Limb (tissue), 2 donors: ENCODE measurements at regions not wholly inside any gene's neighbourhood (a gene's known extent, or its start where the extent isn't known, plus 50 kb on each side); places are given as distances from the start of the nearest gene placed in this dataset.
"Not testable (repeated sequence)": the region's sequence is repeated elsewhere in the genome, so short reads cannot be mapped to it uniquely, and the experiment has no call there.

ENCODE experiments used
- DNase-seq, 2 donors: peaks; one replicate each; pipeline ENCODE4 v3.0.0-alpha.2; 2016; ENCODE audit errors: extremely low spot score in 2 of 2

DNA sequence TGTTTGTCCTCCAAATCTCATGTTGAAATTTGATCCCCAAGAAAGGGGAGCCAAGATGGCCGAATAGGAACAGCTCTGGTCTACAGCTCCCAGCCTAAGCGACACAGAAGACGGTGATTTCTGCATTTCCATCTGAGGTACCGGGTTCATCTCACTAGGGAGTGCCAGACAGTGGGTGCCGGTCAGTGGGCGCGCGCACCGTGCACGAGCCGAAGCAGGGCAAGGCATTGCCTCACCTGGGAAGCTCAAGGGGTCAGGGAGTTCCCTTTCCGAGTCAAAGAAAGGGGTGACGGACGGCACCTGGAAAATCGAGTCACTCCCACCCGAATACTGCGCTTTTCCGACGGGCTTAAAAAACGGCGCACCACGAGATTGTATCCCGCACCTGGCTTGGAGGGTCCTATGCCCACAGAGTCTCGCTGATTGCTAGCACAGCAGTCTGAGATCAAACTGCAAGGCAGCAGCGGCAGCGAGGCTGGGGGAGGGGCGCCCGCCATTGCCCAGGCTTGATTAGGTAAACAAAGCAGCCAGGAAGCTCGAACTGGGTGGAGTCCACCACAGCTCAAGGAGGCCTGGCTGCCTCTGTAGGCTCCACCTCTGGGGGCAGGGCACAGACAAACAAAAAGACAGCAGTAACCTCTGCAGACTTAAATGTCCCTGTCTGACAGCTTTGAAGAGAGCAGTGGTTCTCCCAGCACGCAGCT is 493.6 kb downstream of the KLF12 start:
- not testable (repeated sequence) for DNase-seq

DNA sequence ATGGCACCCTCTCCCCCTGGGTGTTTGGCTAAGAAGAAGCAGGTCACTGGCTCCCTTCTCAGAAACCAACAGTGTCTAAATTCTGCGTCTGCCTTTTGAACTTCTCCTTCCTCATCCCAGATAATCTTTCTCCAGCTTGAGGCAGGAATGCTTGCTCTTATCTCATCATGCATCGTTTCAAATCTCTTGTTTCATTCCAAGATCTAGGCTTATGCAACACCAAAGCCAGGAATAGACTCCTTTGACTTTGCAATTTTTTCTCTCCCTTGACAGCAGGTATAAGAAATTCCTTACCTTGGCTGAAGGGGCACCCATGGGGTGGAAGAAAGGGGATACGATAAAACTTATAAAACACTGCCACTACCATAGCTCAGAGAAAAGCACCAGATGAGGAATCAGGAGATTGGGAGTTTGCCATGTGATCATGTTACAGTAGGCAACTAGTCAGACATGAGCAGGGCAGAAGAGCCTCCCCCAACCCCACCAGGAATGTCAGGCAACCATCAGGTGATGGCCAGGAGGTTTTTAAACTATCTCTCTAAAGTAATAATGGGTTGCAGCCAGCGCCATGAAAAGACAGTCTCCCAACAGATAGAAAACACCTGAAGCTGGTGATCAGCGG is 498.9 kb downstream of the KLF12 start:
- no peak for DNase-seq

DNA sequence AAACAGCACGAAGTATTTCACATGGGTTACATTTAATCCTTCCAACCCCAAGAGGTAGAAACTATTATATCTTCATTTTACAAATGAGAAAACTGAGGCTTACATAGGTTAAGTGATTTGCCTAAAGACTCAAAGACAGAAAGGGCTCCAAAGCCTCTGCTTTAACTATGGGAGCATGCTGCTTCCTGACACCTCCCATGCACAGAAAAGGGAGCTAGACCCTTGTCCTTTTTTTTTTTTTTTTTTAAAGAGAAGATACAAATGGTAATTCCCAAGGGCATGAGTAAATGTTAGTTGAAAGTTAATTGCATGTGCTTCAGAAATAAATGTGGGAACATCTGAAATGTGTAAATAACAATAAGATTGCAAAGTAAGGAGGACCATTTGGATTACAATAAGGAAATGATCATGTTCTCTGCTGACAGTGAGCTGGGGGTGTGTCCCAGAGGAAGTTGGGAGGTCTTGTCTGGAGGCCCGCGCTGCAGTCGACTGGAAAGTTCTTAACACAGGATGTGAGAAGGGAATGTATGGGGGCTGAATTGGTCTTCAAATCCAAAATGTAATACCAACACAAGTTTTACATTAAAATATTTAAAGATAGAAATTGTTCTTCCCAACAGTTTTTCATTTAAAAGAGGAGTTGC is 500.3 kb downstream of the KLF12 start:
- DNase-seq: peak in 1 of 2 donors; percentile 39

DNA sequence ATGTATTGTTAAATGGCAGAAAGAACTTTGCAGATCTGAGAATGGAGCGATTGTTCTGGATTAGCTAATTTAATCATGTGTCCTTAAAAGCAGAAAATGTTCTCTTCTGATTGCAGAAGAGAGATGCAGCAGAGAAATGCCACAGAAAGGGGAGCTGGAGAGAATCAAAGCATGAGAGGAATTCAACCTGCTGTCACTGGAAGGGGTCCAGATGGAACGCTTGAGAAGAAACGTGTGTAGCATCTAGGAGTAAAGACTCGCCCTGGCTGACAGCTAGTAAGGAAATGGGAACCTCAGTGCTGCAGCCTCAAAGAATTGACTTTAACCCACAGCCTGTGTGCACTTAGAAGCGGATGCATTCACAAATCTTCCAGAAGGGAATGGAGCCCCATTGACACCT is 502.8 kb downstream of the KLF12 start:
- DNase-seq: no peak

DNA sequence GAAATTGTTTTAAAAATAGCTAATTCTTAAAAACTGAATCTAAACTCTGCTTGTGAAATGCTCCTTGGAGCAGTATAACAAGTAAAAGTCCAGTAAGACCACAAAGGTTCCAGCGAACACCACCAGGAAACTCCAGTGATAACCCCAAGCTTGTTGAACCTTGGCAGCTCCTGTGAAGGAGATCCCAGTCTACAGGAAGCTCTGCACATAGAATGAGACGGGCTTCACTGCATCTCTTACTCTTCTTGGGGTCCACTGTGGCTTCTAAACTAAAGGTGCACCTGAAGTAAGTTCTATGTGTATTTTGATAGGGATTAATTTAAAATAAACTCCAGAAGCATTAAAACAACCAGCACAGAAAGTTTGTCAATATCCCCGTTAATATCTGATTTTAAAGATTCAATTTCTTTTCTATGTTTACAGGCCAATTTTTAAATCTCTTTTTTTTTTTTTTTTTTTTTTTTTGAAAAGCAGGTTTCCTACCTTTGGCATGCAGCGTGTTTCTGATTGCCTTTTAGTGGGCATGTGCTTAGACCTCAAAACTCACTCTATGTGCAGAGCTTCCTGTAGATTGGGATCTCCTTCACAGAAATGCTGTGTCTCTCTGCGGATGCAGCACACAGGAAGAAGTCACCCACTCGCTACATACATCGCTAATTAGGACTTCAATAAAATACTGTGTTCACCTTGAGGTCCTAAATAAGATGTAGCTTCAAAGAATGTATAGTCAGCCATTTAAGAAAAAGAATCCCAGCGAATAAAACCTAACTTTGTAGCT is 508.5 kb downstream of the KLF12 start:
- no peak for DNase-seq

DNA sequence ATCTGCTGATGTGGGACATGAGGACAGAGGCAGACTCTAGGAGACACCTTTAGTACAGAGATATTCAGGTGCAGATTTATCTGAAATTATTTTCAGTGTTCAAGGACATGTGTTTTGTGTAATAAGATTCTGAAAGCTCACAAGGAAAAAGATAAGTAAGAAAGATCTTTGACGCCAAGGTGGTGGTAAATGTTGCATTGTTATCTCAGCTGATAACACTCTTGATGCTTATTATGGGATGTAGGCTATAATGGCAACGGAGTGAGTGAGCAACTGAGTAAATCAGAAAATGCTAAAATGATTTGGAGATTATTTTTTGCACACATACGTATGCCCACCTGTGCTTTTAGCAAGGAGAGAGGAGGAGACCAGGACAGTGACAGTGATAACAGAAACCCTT is 510.9 kb downstream of the KLF12 start:
- no peak for DNase-seq

DNA sequence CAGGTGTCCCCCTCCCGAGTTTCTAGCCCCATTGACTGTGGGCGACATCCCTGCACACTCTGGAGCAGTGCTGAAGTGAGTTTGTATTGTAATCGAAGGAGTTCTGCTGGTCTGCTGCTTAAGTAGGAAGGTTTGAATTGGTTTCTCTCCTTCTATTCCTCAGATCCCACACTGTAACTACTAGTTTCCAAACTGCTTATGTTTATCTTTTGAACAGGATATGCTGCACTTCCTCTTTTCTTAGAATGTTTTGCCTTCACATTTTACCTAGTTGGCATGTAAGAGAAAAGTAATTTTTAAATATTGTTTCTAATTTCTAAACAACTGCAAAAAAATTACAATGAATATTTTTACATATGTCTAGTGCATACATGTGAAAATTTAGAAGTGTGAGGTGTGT is 511.8 kb downstream of the KLF12 start:
- DNase-seq: no peak

DNA sequence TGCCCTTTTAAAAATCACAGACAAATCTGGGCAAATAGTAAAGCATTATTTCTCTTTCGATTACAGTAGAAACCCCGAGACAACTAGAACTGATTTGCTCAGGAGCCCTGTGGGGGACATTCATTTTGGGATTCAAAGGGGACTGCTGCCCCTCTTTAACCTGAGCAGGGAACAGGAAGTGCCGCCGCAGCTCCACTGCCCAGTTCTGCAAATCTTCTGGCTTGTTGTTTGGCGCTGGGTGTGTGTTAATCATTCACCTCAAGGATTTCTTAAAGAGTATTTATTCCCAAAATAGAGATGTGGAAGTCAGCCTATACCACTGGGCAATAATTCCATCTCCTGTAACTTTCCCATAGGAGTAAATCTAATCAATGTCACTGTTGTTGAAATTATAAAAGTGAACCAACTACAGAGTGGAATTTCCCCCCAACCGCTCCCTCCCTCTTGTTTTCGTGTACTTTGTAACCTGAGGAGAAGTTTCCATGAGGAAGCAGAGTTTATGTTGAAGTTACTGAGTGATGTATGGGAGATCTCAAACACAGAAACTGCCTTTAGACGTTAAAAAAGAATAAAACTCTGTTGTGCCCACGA is 515.8 kb downstream of the KLF12 start:
- DNase-seq: peak in 1 of 2 donors; percentile 13

DNA sequence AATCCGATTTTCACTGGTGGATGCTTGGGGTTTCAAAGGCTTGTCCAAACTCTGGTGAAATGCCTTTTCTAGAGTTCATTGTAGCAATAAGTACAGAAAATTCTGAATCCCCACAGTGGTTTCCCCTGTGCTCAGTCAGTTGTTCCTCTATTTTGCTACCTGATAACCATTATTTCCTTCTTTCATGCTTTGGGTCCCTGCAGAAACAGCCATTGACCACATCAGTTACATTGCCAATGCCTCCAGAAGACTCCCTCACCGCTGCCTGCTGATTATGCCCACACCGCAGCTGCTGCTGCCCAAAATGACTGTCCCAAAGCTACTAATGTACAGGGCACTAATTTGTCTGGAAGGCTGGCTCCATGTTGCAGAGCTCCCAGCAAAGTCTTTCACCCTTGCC is 517.3 kb downstream of the KLF12 start:
- no peak for DNase-seq

DNA sequence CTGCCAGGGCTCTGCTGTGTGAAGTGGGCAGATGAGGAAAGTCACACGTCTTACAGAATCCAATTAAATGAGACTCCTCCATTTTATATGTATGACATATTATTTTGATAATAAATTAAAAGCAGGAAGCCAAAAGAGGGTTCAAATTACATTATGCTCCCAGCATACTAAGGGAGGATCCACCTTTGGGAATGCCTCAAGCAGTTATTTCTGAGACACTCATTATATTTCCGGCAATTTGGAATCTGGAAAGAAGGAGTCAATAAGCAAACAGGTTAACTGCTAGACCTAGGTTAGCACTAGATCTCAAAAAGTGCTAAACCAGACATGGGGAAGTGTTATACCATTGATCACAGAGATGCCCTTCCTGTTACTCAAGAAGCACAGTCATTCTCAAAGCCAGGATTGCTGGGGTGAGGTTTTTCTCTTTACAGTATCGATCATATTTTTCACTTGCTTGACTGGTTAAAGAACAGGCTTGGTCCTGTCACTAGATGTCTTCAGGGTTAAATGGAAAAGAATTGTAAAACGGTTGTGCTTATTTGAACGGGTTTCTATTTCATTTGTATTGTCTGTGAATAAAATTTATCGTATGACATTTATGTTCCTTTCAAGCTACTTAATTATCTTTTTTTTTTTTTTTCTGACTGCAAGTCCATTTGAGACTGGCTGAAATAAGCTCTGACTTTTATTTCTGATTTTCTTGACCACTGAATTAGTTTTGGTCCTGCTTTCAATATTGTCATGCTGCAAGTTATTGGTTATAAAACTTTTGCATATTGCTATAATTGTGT is 523.2 kb downstream of the KLF12 start:
- no peak for DNase-seq

DNA sequence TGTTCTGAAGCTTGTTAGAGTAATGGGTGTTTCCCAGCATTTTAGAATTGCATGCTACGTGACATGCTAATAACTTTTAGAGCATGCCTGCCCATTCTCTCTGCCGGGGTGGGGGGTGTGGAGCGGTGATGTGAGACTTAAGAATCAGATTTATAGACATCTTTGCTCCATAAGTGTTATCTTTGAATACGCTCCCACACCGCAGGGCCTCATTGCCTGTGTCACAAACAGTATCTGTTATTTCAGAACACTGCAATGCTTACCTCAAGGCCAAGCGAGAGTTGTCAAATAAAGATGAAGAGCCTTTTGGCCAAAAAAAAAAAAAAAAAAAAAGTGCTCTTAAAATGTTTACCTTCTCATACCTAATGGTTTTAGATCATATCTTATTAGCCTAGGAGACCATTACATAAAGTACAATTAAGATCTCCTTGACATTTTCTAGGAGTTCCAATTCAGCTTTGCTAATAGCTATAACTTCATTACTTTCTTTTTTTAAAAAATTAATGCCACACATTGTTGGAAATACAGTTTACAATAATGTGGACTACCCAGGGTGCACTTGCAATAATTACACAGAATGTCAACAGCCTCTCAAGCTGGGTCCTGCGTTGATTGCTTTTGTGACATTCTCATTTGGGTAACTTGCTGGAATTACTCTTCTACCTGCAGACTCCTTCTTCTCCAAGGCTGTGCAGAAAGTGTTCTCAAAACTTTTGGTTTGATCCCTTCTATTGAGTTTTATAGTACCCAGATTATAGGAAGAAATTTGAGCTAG is 525.3 kb downstream of the KLF12 start:
- DNase-seq: peak in 1 of 2 donors; percentile 32

DNA sequence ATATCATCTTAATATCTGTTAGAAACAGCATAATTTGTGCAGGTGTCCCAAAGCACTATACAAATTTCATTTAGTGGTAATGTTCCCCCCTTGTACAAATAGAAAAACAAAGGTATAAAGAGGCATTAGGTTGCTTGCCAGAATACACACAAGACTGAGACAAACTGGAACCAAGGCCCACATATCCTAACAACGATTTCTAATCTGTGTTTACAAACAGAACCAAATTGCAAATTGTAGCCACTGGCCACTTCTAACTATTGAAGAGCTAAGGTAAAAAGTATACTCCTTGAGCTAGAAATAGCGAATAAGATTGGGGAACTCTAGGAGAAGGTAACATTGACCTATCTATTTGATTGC is 526.1 kb downstream of the KLF12 start:
- DNase-seq: no peak

DNA sequence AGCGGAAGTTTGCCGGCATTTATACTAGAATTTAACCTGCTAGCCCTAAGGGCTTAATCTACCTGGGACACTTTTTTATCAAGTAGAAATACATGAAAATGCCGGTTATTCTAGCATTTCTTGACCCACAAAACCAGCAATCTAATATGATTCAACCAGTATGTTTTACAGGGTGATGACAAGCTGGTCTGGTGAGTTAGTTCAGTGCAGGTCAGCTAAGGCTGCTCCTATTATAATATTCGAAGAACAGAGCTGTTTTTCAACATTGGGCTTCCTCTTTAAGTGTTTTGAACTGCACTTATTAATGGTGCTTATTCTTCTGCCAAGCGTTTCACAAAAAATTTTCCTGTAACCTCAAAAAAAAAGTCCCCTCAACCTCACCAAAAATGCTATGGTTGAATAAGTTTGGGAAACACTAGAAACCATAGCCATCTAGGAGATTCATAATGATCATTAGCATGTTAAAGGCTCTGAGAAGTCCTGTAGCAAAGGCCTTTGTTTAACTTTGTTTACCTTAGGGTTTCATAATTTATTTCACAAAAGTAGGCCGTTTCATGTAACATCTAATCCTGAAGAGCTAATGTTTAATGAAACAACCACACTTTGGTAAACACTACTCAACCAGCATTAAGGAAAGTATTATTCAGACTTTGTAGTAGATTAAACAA is 526.6 kb downstream of the KLF12 start:
- DNase-seq: no peak

DNA sequence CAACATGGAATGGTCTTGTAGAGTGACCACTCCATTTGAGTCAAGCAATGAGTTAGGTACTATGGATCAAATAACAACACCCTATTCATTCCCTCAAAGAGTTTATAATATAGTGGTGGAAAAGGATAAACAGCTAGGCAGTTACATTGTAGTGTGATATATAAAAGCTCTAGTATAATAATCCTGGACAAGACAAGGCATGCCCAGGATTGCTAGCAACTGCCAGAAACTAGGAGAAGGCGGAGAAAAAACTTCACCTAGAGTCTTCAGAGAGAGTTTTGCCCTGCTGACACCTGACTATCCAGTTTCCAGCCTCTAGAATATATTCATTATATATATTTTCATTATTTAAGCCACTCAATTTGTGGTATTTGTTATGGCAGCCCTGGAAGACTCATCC is 530.6 kb downstream of the KLF12 start:
- no peak for DNase-seq

DNA sequence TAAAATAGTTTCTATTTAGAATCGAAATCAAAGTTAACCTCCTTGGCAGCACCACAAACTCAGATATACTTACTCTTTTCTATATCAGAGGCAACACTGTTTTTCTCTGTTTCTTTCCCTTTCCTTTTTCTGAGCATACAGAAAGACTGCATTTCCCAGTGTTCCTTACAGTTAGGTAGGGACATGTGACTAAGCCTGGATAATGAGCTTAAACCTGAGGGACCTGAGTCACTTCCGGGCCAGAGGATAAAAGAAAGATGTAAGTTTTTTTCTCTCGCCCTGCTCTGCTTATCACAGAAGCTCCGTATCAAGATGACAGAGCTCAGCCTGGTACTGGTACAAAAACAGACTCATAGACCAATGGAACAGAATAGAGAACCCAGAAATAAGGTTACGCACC is 531.9 kb downstream of the KLF12 start:
- DNase-seq: no peak

DNA sequence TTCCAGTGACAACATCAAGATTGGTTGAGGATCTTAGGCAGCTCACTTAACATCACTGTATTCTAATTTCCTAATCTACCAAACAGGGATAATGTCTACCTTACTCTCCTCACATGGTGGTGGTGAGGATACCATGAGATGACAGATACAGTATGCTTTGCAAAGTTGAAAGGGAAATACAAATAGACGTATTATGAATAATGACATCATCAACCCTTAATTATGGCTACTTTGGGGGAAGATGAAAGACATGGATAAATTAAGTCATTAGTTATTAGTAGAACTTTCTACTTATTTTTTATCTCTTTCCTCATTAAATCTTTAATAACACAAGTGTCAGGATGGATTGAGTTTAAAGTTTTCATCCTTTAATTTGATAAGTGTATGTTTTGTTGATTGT is 532.5 kb downstream of the KLF12 start:
- DNase-seq: no peak

DNA sequence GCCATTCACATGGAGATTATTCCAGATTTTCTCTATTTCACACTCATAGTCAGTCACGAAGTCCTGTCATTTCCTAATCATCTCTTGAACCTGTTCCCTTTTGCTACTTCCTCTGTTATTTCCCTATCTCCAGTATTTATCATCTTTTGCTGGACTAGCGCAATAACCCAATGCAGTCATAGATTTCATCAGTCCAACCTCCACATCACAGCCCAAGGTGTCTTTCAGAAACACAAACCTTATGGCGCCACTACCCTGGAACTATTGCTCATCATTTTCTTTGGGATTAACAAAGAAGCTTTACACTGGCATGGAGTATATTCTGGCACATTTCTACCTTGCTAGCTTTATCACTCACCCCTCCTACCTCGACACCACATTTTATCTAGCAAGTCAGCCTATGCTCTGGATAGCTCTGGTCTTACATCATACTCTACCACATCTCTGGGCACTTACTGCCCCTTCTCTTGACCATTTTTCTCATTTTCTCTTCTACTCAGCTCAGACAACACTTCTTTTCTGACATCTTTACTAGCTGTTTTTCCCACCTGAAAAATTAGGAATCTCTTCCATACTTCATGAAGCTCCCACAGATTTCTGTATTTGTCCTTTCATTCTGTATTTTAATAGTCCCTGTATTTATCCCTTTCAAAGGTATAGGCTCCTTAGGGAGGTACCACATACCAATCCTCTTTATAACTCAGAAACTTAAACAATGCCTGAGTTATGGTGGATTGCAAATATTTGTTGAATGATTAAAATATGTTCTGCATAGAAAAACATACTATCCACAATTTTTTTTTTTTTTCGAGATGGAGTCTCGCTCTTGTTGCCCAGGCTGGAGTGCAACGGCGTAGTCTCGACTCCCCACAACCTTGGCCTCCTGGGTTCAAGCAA is 534.7 kb downstream of the KLF12 start:
- no peak for DNase-seq

DNA sequence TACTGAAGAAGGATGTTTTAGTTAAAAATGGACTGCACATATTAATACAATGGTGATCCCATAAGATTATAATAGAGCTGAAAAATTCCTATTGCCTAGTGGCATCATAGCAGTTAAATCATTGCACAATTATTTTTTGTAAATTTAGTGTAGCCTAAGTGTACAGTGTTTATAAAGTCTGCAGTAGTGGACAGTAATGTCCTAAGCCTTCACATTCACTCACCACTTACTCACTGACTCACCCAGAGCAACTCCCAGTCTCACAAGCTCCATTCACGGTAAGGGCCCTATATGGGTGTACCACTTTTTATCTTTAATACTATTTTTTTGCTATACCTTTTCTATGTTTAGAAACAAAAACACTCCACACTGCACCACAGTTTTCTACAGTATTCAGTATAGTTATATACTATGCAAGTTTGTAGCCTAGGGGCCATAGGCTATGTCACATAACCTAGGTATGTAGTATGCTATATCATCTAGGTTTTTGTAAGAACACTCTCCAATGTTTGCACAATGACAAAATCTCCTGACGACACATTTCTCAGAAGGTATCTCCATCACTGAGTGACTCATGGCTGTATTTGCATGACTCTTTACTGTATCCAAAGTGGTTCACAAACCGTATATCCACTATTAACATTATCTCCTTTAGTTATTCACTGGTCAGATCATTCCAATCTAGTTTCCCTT is 536.0 kb downstream of the KLF12 start:
- no peak for DNase-seq
